HG02973 (cell line): ENCODE measurements at regions not wholly inside any gene's neighbourhood (a gene's known extent, or its start where the extent isn't known, plus 50 kb on each side); places are given as distances from the start of the nearest gene placed in this dataset.
"Not testable (repeated sequence)": the region's sequence is repeated elsewhere in the genome, so short reads cannot be mapped to it uniquely, and the experiment has no call there.

Experiments
- ATAC-seq: cut with Tn5 transposase; IDR thresholded peaks from one replicate; pipeline ENCODE4 v1.9.1; 2021; ENCODE audit warnings: moderate library complexity; ENCODE audit not compliant: unreplicated experiment

- ATAC-seq, result no peak
Measured at GRCh38 chr2:209008636-209009287, 415.1 kb upstream of the MAP2 start.

DNA sequence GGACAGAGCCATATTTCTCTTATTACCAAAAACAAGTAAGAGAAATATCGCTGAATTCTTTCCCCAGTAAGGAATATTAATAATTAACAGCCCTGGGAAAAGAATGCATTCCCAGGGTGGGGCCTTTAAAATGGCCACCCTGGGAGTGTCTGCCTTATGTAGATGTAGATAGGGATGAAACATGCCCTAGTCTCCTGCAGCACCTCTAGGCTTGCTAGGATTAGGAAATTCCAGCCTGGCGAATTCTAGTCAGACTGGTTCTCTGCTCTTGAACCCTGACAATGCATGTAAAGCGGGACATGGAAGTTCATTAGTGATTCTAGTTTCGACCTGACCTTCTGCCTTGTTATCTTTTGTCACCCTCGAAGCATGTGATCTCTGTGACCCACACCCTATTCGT is 405.2 kb upstream of the MAP2 start:
- not testable (repeated sequence) for ATAC-seq

- no peak for ATAC-seq
Measured at GRCh38 chr2:209029249-209029648, 394.6 kb upstream of the MAP2 start.

DNA sequence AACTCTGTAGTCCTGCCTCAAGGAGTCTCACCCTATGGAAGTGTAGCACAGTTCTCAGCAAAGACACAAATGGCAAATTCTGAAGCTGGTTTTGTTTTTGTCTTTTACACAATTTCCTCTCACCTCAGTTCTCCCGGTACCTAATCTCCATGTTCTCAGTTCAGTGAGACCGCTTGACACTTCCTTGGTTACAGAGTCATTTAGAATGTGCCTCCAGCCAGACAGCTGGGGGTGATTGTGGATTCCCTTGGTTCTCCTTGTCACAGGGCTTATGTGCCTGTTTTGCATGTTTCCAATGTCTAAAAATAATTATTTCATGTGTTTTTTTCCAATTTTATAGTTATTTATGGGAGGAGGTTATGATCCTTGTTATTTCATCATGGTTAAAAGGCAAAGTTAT is 379.5 kb upstream of the MAP2 start:
- no peak for ATAC-seq

GRCh38 chr2:209046163-209046562 is 377.7 kb upstream of the MAP2 start:
- no peak for ATAC-seq

GRCh38 chr2:209049608-209050007 is 374.2 kb upstream of the MAP2 start:
- ATAC-seq, result no peak

DNA sequence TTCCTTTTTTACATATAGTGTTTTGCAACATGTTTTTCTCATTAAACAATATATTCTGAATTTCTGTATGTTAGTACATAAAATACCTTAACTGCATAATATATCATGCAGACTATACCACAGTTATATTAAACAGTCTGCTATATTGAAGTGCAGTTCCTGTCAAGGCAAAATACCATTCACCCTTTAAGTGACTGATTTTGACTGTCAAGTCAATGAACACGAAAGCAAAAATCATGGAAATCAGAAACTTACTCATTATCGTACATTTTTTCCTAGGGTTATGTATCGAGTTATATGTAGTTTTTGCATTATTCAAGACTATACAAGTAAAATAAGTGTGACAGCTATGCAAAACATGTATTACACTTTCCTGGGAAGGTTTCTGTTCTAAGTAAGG is 361.6 kb upstream of the MAP2 start:
- ATAC-seq, result no peak

DNA sequence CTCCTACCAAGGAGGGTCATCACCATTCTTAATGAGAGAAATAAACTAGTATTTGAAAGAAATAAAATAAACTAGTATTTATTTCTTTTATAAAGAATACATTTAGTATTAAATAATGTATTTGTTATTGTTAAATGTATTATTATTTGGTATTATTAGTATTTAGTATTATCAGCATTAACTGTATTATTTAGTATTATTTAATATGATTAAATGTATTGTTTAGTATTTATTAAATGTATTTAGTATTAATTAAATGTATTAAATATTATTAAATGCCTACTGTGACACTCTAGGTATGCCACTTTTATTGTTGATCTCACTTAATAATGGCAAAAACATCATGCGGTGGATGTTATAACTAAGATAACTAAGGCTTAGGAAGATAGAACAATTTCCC is 353.6 kb upstream of the MAP2 start:
- no peak for ATAC-seq

- ATAC-seq, result no peak
Measured at GRCh38 chr2:209073151-209073550, 350.7 kb upstream of the MAP2 start.

- no peak for ATAC-seq
Measured at GRCh38 chr2:209074711-209075110, 349.1 kb upstream of the MAP2 start.

DNA sequence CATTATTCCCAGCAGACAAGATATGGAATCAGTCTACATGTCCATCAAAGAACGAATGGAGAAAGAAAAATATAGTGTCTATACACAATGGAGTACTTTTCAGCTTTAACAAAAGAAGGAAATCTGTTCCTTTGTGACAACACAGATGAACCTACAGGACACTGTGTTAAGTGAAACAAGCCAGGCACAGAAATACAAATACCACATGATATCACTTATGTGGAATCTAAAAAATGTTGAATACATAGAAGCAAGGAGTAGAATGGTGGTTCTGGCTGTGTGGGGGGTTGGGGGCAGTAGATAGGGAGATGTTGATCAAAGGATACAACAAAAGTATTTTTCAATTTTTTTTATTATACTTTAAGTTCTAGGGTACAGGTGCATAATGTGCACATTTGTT is 347.7 kb upstream of the MAP2 start:
- no peak for ATAC-seq

DNA sequence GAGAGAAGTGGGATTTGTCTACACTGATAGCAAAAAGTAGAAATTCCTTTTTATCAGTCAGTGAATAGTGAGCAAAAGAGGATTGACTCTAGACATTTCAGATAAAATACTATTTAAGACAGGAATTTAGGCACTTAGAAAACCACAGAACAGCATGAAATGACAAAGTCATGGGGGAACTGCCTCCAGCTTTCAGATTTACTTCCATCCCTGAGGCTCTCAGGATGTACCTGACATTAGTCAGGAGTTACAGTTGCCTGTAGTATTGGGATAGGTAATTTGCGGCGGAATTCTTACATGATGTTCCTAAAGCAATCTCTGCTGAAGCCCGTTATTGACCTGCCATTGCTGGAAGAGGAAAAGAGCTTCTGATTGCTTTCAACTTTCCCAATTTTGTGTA is 337.1 kb upstream of the MAP2 start:
- ATAC-seq, result no peak

GRCh38 chr2:209091056-209091455 is 332.8 kb upstream of the MAP2 start:
- no peak for ATAC-seq

DNA sequence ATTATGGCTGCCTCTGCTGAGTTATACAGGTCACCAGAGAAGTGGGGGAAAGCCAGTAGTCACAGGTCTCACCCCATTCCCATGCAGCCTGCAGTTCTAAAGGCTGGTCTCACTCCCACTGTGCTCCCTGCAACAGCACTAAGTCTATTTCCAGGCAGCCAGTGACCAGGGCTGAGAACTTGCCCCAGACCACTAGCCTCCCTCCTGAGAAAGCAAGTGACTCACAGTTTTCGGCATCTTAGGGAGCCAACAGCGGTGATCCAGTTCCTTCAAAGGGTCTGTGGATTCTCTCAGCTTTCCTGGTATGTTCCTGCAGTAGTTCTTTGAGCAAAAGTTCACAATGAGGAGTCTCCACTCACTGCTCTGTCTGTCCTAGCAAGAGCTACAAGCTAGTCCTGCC is 329.6 kb upstream of the MAP2 start:
- ATAC-seq, result no peak

DNA sequence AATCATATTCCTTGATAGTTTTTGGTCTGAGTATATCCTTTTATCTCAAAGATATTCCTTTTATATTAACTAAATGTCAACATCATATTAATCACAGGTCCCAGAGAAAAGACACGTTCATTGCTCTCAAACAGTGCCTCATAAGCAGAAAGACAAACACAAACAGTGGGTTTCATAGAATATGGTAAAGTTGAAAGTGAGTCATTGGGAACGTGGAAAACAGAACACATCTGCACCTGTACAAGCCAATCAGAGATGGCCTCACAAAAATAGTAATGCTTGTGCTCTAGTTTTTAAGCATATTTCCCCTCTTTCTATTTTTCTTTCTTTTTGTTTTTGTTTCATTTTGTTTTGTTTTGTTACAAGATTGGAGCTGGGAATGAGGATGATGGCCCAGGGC is 328.4 kb upstream of the MAP2 start:
- ATAC-seq, result no peak

- no peak for ATAC-seq
Measured at GRCh38 chr2:209097168-209097567, 326.7 kb upstream of the MAP2 start.

DNA sequence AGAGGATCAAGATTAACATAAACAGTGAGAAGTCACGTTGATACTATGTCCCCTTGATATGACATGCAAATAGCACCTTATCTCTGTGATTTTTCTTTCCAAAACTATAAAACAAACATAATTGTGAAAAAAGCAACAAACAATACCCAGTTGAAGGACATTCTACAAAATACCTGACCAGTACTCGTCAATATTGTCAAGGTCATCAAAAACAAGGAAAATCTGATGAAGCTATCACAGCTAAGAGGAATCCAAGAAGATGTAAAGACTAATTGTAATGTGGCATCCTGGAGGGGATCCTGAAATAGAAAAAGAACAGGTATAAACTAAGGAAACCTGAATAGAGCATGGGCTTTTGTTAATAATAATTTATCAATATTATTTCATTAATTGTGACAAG is 321.5 kb upstream of the MAP2 start:
- no peak for ATAC-seq

DNA sequence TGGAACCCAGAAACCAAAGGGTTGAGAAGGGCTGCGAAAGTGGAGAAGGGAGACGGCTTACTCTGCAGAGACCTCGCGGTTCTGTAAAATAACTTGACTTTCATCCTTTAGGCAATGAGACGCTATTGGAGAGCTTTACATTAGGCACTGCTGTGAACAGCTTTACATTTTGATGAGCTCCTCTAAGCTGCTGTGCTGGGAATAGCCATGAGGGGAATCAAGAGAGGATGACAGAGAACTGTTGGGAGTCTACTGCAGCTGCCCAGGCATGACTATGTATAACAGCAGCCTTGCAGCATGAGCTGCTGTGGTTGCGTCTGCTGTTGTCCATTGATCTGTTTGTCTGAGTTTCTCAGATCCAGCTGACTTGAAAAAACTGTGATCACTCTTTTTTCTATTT is 310.8 kb upstream of the MAP2 start:
- no peak for ATAC-seq

DNA sequence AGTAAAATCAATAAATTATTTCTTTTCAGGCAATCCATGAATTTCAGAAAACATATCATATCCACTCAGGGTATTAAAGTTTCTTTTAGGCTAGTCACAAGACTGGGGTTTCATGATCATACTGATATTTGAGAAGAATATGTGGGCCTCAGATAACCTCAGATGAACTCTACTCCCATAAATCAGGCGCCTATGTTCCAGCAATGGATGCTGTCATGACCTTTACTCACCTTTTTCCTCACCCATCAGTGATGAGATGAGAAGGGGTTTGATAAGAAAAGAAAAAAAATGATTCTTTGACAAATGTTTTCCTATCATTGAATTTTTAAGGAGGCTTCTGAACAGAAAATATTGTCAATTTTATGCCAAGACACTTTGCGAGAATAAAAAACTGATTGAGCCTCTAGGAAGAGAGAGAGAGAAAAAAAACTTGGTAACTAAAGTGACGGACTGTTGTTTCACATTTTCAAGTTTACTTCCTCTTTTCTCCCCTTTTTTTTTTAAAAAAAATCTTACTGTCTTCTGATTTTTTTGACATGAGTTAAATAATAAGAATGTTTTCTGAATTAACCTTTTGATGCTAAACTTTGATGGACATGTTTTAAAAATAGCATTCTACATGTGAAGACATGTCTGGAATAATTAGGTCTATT is 309.1 kb upstream of the MAP2 start:
- ATAC-seq, result no peak

DNA sequence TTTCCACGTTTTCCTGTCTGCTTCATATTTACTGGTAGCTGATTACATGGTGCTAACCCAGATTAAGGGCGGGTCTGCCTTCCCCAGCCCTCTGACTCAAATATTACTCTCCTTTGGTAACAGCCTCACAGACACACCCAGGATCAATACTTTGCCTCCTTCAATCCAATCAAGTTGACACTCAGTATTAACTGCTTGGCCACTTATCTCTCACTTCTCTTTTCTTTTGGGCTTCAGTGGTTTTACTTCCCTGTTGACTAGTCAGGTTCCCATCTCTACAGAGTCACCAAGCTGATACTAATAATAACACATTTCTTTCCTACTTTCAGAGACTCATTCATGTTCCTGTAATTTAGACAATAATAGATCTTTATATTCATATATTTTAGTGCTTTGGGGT is 302.2 kb upstream of the MAP2 start:
- peak; percentile 95 for ATAC-seq

GRCh38 chr2:209125291-209125690 is 298.6 kb upstream of the MAP2 start:
- no peak for ATAC-seq

DNA sequence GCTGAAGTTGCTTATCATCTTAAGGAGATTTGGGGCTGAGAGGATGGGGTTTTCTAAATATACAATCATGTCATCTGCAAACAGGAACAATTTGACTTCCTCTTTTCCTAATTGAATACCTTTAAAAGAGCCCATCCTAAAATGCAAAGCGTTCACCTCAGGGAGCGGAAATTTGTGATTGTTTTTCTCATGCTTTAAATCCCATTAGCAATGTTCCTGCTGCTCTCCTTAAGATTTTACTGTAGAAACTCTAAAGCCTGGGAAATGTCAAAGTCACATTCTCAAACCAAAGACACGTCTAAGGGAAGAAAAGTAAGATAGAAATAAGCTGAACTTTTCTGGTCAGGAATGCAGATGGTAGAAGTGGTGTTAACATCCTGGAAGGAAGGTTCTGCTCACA is 285.8 kb upstream of the MAP2 start:
- ATAC-seq, result no peak

GRCh38 chr2:209141142-209141541 is 282.7 kb upstream of the MAP2 start:
- ATAC-seq, result no peak
